GM23248 (cell line): ENCODE measurements at regions not wholly inside any gene's neighbourhood (a gene's known extent, or its start where the extent isn't known, plus 50 kb on each side); places are given as distances from the start of the nearest gene placed in this dataset.

Experiments
- EZH2 ChIP-seq: fragments of 200-600 bp; sonication (generic); IDR thresholded peaks from 2 replicates; pipeline ENCODE4 v1.6.1; 2018; ENCODE audit warnings: antibody characterized with exemption, mild to moderate bottlenecking; ENCODE audit not compliant: insufficient read depth, poor library complexity, severe bottlenecking
- EZH2phosphoT487 ChIP-seq: fragments of 200-600 bp; sonication (generic); IDR thresholded peaks from 2 replicates; pipeline ENCODE4 v1.6.1; 2018; ENCODE audit warnings: antibody characterized with exemption, moderate library complexity, mild to moderate bottlenecking, low read depth; ENCODE audit not compliant: insufficient read depth

- TF ChIP-seq EZH2: no peak
- TF ChIP-seq EZH2phosphoT487: no peak
Measured at GRCh38 chr20:52003415-52003814, 188.2 kb downstream of the ZFP64 start.
